ENCODE measurements at regions not wholly inside any gene's neighbourhood (a gene's known extent, or its start where the extent isn't known, plus 50 kb on each side); places are given as distances from the start of the nearest gene placed in this dataset.

- no peak for DNase-seq
These were observed 522.6 kb downstream of the BNC2 start for GRCh38 chr9:16347886-16348285.

- DNase-seq: no peak
These were observed 521.9 kb downstream of the BNC2 start for GRCh38 chr9:16348531-16348930.

GRCh38 chr9:16352251-16352650 lies 518.2 kb downstream of the BNC2 start:
- no peak for DNase-seq

GRCh38 chr9:16352791-16353401 lies 517.6 kb downstream of the BNC2 start:
- no peak for DNase-seq

GRCh38 chr9:16356196-16356765 lies 514.2 kb downstream of the BNC2 start:
- DNase-seq: no peak

- no peak for DNase-seq
These were observed 512.6 kb downstream of the BNC2 start for GRCh38 chr9:16357828-16358227.

- DNase-seq: no peak
These were observed 511.7 kb downstream of the BNC2 start for GRCh38 chr9:16358751-16359150.

Data from CD4-positive, alpha-beta T cell treated with Interleukin-15 for 1 hour (primary cell).